ENCODE measurements at regions not wholly inside any gene's neighbourhood (a gene's known extent, or its start where the extent isn't known, plus 50 kb on each side); places are given as distances from the start of the nearest gene placed in this dataset.

GRCh38 chr4:163590103-163590502 is 95.6 kb downstream of the TMA16 start:
- H3K27me3 Mint-ChIP-seq (ENCODE audit: low read depth): no peaks in the 10 kb centered on the region

GRCh38 chr4:163590619-163591264 is 96.3 kb downstream of the TMA16 start:
- CTCF ChIA-PET: no interaction called here
- H3K9me3 Mint-ChIP-seq: peaks cover 11% of the 10 kb centered on the region
- POLR2A ChIA-PET: no interaction called here
- DNase-seq (ENCODE audit: low spot score): no peak
- H3K36me3 Mint-ChIP-seq: peaks cover 5% of the 10 kb centered on the region; the same call in 1 of the 2 replicates
- ATAC-seq: no peak
- H3K4me3 Mint-ChIP-seq: no peak overlapping the region
- H3K4me1 Mint-ChIP-seq: no peaks in the 10 kb centered on the region
- H3K27me3 Mint-ChIP-seq (ENCODE audit: low read depth): no peaks in the 10 kb centered on the region
- no peak overlapping the region for H3K27ac Mint-ChIP-seq
- TF ChIP-seq HMGXB4 (CRISPR knock-in tag; IDR thresholded peaks at IDR 0.05) (no peak), KAT7 (CRISPR knock-in tag; IDR thresholded peaks at IDR 0.05; ENCODE audit: borderline replicate concordance) (no peak), ARID4B (CRISPR knock-in tag; IDR thresholded peaks at IDR 0.05; ENCODE audit: borderline replicate concordance) (no peak)

More at GRCh38 chr4:163590103-163590502, 95.6 kb downstream of the TMA16 start:
- no peak for ATAC-seq
- no peak overlapping the region for H3K27ac Mint-ChIP-seq
- ChIA-PET POLR2A (no interaction called here), CTCF (no interaction called here)
- peaks cover 5% of the 10 kb centered on the region; the same call in 1 of the 2 replicates for H3K36me3 Mint-ChIP-seq
- peaks cover 11% of the 10 kb centered on the region for H3K9me3 Mint-ChIP-seq
- no peak for DNase-seq (ENCODE audit: low spot score)
- H3K4me3 Mint-ChIP-seq: no peak overlapping the region
- no peaks in the 10 kb centered on the region for H3K4me1 Mint-ChIP-seq
- no peak for TF ChIP-seq ZNF121 (CRISPR knock-in tag; IDR thresholded peaks at IDR 0.05)
- no peak for TF ChIP-seq RELA (CRISPR knock-in tag; IDR thresholded peaks at IDR 0.05; ENCODE audit: borderline replicate concordance)
- TF ChIP-seq TEAD1 (CRISPR knock-in tag; IDR thresholded peaks at IDR 0.05): no peak
- no peak for TF ChIP-seq IRF2 (CRISPR knock-in tag; IDR thresholded peaks at IDR 0.05; ENCODE audit: borderline replicate concordance, low read depth)
- TF ChIP-seq NR3C1 (CRISPR knock-in tag; conservative IDR thresholded peaks at IDR 0.05; ENCODE audit: low read depth): no peak
- no peak for TF ChIP-seq MLX (CRISPR knock-in tag; IDR thresholded peaks at IDR 0.05)

- DNase-seq (ENCODE audit: low spot score) (no peak), ATAC-seq (no peak)
- CTCF ChIA-PET: interaction anchor here (2.1 kb wide), 1 partner anchor 41 kb away, joined by 6 read pairs; no protein-coding TSS in a partner anchor
- no peak for TF ChIP-seq HMGA2 (CRISPR knock-in tag; IDR thresholded peaks at IDR 0.05)
- TF ChIP-seq SMAD3 (CRISPR knock-in tag; IDR thresholded peaks at IDR 0.05; ENCODE audit: borderline replicate concordance): no peak
- TF ChIP-seq ETV6 (CRISPR knock-in tag; IDR thresholded peaks at IDR 0.05): no peak
- H3K27me3 Mint-ChIP-seq (ENCODE audit: low read depth): no peaks in the 10 kb centered on the region
- H3K36me3 Mint-ChIP-seq: peaks cover 5% of the 10 kb centered on the region; the same call in 1 of the 2 replicates
- no peak overlapping the region for H3K27ac Mint-ChIP-seq
- no peak overlapping the region for H3K4me3 Mint-ChIP-seq
- POLR2A ChIA-PET: no interaction called here
- peaks cover 11% of the 10 kb centered on the region for H3K9me3 Mint-ChIP-seq
- no peaks in the 10 kb centered on the region for H3K4me1 Mint-ChIP-seq
Measured at GRCh38 chr4:163591614-163592020, 97.1 kb downstream of the TMA16 start.

GRCh38 chr4:163592212-163592611 is 97.7 kb downstream of the TMA16 start:
- CTCF ChIA-PET: interaction anchor here (2.1 kb wide), 1 partner anchor 42 kb away, joined by 6 read pairs; no protein-coding TSS in a partner anchor
- peaks cover 8% of the 10 kb centered on the region for H3K9me3 Mint-ChIP-seq
- no peaks in the 10 kb centered on the region for H3K27me3 Mint-ChIP-seq (ENCODE audit: low read depth)
- H3K4me1 Mint-ChIP-seq: no peaks in the 10 kb centered on the region
- no peak overlapping the region for H3K27ac Mint-ChIP-seq
- no peak for ATAC-seq
- no peak for DNase-seq (ENCODE audit: low spot score)
- H3K4me3 Mint-ChIP-seq: no peak overlapping the region
- POLR2A ChIA-PET: no interaction called here
- peaks cover 4% of the 10 kb centered on the region; the same call in 1 of the 2 replicates for H3K36me3 Mint-ChIP-seq
- no peak for TF ChIP-seq ZSCAN18 (CRISPR knock-in tag; IDR thresholded peaks at IDR 0.05)
- no peak for TF ChIP-seq ZNF263 (CRISPR knock-in tag; IDR thresholded peaks at IDR 0.05; ENCODE audit: low read depth)
- no peak for TF ChIP-seq FOXP1 (CRISPR knock-in tag; IDR thresholded peaks at IDR 0.05; ENCODE audit: borderline replicate concordance)
- TF ChIP-seq ATF2 (CRISPR knock-in tag; IDR thresholded peaks at IDR 0.05; ENCODE audit: borderline replicate concordance, low read depth): no peak
- no peak for TF ChIP-seq TCF7 (CRISPR knock-in tag; IDR thresholded peaks at IDR 0.05; ENCODE audit: low read depth)
- TF ChIP-seq CREB1 (CRISPR knock-in tag; IDR thresholded peaks at IDR 0.05): no peak

Data from WTC11 (cell line).